ENCODE measurements at regions not wholly inside any gene's neighbourhood (a gene's known extent, or its start where the extent isn't known, plus 50 kb on each side); places are given as distances from the start of the nearest gene placed in this dataset.

DNA sequence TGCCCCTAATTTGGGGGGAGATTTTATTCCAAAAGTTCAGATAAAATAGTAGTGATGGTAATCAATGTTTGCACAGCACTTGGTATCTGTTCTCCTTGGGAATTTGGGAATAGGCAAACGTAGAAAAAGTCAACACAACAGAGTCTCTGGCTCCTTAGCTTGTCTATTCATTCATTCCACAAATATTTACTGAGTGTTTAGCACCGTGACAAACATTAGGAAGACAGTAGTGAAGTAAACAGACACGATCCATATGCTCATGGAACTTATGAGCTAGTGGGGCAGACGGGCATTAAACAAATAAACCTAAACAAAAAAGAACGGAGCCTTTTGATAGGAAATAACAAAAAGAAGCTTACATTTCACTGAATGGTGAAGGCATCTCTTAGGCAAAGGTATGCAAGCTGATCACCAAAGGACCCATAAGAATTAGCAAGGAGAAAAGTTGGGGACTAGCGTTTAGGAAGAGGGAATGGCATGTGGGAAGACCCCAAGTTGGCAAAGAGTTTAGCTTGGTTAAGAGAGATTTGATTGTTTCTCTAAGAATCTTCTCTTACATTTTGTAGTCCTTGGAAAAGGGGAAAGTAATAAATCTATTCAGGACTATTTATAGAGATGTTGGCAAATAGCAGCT, 243.9 kb upstream of the NPY start:
- 88 to 95% methylated on average over 3 to 6 of the region's 6 CpGs for WGBS, 2 experiments (ENCODE audit: insufficient coverage in 1 of 2, insufficient read length in 1 of 2)
- H3K36me3 Mint-ChIP-seq (ENCODE audit: low read depth), result no peaks in the 10 kb centered on the region
- Histone ChIP-seq H3K4me3 (ENCODE audit: low read length) (no peak overlapping the region), H3K9ac (ENCODE audit: extremely low read depth, low read length, poor library complexity, severe bottlenecking) (no peak overlapping the region), H3K27me3 (ENCODE audit: control insufficient read depth, insufficient read depth, low read length, poor library complexity, severe bottlenecking) (no peaks in the 10 kb centered on the region), H3K4me1 (ENCODE audit: control insufficient read depth, insufficient read depth, low read length) (peaks cover 5% of the 10 kb centered on the region), H3K9me3 (ENCODE audit: control insufficient read depth, low read length) (peaks cover 7% of the 10 kb centered on the region), H3K27ac (ENCODE audit: low read depth, low read length) (no peak overlapping the region), H3K36me3 (ENCODE audit: control insufficient read depth, insufficient read depth, low read length) (no peaks in the 10 kb centered on the region)
- no peak overlapping the region for H3K27ac Mint-ChIP-seq
- no peak for DNase-seq
- no peak overlapping the region for H3K4me3 Mint-ChIP-seq
- TF ChIP-seq, protein P1, sequence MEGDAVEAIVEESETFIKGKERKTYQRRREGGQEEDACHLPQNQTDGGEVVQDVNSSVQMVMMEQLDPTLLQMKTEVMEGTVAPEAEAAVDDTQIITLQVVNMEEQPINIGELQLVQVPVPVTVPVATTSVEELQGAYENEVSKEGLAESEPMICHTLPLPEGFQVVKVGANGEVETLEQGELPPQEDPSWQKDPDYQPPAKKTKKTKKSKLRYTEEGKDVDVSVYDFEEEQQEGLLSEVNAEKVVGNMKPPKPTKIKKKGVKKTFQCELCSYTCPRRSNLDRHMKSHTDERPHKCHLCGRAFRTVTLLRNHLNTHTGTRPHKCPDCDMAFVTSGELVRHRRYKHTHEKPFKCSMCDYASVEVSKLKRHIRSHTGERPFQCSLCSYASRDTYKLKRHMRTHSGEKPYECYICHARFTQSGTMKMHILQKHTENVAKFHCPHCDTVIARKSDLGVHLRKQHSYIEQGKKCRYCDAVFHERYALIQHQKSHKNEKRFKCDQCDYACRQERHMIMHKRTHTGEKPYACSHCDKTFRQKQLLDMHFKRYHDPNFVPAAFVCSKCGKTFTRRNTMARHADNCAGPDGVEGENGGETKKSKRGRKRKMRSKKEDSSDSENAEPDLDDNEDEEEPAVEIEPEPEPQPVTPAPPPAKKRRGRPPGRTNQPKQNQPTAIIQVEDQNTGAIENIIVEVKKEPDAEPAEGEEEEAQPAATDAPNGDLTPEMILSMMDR (conservative IDR thresholded peaks at IDR 0.05), result no peak
- peaks cover 9% of the 10 kb centered on the region for H3K9me3 Mint-ChIP-seq
- H3K4me1 Mint-ChIP-seq, result peaks cover 9% of the 10 kb centered on the region
- H3K27me3 Mint-ChIP-seq (ENCODE audit: insufficient read depth), result no peaks in the 10 kb centered on the region

DNA sequence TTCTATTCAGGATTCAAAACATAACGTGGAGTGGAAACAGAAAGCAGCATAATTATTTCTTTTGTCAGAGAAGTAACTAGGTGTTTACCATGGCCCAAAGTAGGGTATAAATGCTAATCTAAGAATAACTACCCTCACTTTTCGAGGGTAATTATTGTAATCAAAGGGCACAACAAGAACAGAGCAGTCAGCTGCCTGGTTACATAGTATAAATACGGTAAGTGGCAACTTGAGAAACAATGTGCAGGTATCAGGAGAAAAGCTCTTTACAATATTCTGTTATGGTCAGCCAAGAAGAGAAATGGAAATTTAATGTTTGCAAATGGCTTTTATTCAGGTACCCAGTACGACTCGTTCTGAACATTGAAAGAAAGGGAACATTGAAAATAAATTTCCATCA, 242.0 kb upstream of the NPY start:
- Histone ChIP-seq H3K27me3 (ENCODE audit: control insufficient read depth, insufficient read depth, low read length, poor library complexity, severe bottlenecking) (no peaks in the 10 kb centered on the region), H3K4me3 (ENCODE audit: low read length) (no peak overlapping the region), H3K9me3 (ENCODE audit: control insufficient read depth, low read length) (peaks cover 7% of the 10 kb centered on the region), H3K4me1 (ENCODE audit: control insufficient read depth, insufficient read depth, low read length) (peaks cover 5% of the 10 kb centered on the region), H3K27ac (ENCODE audit: low read depth, low read length) (no peak overlapping the region), H3K9ac (ENCODE audit: extremely low read depth, low read length, poor library complexity, severe bottlenecking) (no peak overlapping the region), H3K36me3 (ENCODE audit: control insufficient read depth, insufficient read depth, low read length) (no peaks in the 10 kb centered on the region)
- TF ChIP-seq, protein P1 (conservative IDR thresholded peaks at IDR 0.05), result no peak
- Mint-ChIP-seq H3K4me1 (peaks cover 9% of the 10 kb centered on the region), H3K27ac (no peak overlapping the region), H3K27me3 (ENCODE audit: insufficient read depth) (no peaks in the 10 kb centered on the region), H3K36me3 (ENCODE audit: low read depth) (no peaks in the 10 kb centered on the region), H3K9me3 (peaks cover 9% of the 10 kb centered on the region), H3K4me3 (no peak overlapping the region)
- DNase-seq, result no peak
- WGBS, 2 experiments (ENCODE audit: insufficient coverage in 1 of 2, insufficient read length in 1 of 2), result 96 to 100% methylated on average over 2 to 5 of the region's 5 CpGs

DNA sequence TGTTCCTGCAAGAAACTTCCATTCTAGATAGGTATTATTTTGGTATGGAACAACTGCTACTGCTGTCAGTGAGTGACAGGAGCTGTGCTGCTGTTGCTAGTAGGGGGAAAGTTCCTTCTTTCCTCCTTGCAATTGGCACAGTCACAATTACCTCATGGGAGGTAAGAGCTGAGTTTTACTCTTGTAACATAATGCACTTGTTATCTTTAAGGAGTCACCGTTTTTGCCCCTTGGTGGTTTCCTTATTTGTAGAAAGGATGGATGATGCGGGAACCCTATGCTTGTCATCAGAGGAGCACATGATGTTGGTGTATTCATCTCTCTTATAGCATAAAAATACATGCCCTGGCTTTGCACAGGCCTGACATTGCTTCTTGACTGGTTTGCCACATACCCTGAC, 234.7 kb upstream of the NPY start:
- Histone ChIP-seq H3K27me3 (ENCODE audit: control insufficient read depth, insufficient read depth, low read length, poor library complexity, severe bottlenecking) (no peaks in the 10 kb centered on the region), H3K4me1 (ENCODE audit: control insufficient read depth, insufficient read depth, low read length) (no peaks in the 10 kb centered on the region), H3K9ac (ENCODE audit: extremely low read depth, low read length, poor library complexity, severe bottlenecking) (no peak overlapping the region), H3K36me3 (ENCODE audit: control insufficient read depth, insufficient read depth, low read length) (no peaks in the 10 kb centered on the region), H3K27ac (ENCODE audit: low read depth, low read length) (no peak overlapping the region), H3K9me3 (ENCODE audit: control insufficient read depth, low read length) (peaks cover 5% of the 10 kb centered on the region), H3K4me3 (ENCODE audit: low read length) (no peak overlapping the region)
- DNase-seq, result no peak
- Mint-ChIP-seq H3K4me1 (peaks cover 6% of the 10 kb centered on the region), H3K9me3 (peaks cover 8% of the 10 kb centered on the region), H3K27me3 (ENCODE audit: insufficient read depth) (no peaks in the 10 kb centered on the region), H3K27ac (no peak overlapping the region), H3K4me3 (no peak overlapping the region), H3K36me3 (ENCODE audit: low read depth) (no peaks in the 10 kb centered on the region)
- TF ChIP-seq, protein P1 (conservative IDR thresholded peaks at IDR 0.05), result no peak
- 78% methylated on average over 2 of the region's 2 CpGs; no CpG with 5 or more reads in 1 of the 2 experiments for WGBS, 2 experiments (ENCODE audit: insufficient coverage in 1 of 2, insufficient read length in 1 of 2)
